Urothelium cell line (cell line): ENCODE measurements at regions not wholly inside any gene's neighbourhood (a gene's known extent, or its start where the extent isn't known, plus 50 kb on each side); places are given as distances from the start of the nearest gene placed in this dataset.
"Not testable (repeated sequence)": the region's sequence is repeated elsewhere in the genome, so short reads cannot be mapped to it uniquely, and the experiment has no call there.

Experiments used
- DNase-seq: peaks from one replicate; pipeline ENCODE4 v3.0.0; 2011; ENCODE audit warnings: low spot score, mixed read lengths
- FAIRE-seq: peaks from 2 replicates; lab custom pipeline; 2011; peaks lifted over from hg19 to GRCh38; lab: Jason Lieb, UNC

DNA sequence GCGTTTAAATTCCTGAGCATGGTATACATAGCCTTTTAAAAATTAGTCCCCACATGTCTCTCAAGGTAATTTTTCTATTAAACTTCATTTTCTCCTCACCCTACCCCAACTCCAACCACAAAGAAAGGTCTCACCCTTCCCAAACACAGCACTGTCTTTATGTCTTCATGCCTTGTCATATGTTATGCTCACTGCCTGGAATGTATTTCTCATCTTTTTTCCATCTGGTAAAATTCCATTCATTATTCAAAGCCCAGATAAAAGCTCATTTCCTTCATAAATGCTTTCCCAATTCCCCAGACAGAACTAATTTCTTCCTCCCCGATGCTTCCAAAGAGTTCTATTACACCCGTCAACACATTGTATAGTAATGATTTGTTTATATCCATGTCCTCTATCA, 302.0 kb downstream of the ALDH8A1 start:
- FAIRE-seq (no peak), DNase-seq (no peak)

DNA sequence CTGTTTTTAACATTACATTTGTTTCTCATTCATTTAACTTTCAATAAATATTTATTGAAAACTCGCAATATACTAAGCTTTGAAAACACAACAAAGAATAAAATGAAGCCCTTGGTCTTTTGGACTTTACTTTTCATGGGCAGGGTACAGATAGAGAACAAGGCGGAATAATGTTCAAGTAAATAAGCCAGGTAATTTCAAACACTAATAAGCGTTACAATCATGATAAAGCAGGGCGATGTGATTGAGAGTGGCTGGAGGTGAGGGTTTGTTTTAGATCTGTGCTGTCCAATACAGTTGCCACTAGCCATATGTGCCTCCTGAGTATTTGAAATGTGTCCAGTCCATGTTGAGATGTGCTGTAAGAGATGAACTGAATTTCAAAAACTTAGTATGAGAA, 307.1 kb downstream of the ALDH8A1 start:
- no peak for DNase-seq
- FAIRE-seq, result no peak

DNA sequence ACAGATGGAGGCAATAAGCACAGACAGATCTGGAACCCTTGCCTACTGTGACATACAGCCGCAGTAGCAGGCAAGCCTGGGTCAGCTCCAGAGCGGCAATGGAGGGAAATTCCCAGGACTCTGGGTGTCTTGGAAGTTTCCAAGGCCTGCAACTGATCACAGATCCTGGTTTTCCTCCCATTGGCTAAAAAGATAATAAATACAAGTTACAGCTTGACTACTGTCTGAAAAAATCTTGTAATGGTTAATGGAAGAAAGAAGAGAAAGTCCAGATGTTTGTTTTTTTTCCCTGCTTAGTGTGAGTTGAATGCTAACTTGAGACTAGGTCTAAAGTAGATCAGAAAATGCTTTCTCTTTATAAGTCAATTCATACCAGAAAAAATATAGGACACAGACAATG, 307.6 kb downstream of the ALDH8A1 start:
- no peak for FAIRE-seq
- DNase-seq, result no peak

DNA sequence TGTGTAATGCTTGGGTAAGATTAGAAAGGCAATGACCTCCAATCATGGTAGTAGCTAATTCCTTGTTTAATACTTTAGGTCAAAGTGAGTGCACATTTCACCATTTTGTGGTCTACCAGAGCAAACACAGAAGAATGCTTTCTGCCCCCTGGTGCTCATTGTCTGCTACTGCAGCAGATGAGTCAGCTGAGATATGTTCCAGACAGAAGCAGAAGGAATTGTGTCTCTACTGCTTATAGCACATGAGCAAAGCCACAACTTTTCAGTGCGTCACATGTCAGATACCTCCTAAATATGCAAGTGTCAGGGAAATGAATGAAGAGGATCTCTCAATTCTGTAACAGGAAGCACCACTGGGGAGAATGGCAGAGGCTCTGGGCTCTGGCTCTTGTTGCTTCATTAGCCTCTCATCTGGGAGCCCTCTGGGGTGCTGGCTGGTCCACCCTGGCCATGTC, 308.9 kb downstream of the ALDH8A1 start:
- peak; percentile 71 for DNase-seq
- peak; percentile 89 for FAIRE-seq

DNA sequence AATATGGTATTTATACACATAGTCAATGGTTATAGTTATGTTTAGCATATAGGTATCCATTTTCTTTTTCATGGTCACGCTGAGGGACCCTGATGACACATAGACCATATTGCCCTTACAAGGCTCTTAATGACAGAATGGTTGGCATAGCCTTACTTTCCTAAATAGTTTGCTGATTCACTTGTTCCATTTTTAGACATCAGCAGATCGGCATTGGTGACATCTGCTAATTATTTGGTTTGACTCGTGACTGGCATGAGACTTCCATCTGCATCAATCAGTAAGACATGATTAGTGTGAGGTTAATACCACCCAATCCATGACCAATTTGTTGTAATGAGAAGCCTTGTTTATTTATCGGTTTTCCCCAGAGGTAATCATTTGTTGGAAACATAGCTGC, 309.7 kb downstream of the ALDH8A1 start:
- FAIRE-seq (no peak), DNase-seq (no peak)

DNA sequence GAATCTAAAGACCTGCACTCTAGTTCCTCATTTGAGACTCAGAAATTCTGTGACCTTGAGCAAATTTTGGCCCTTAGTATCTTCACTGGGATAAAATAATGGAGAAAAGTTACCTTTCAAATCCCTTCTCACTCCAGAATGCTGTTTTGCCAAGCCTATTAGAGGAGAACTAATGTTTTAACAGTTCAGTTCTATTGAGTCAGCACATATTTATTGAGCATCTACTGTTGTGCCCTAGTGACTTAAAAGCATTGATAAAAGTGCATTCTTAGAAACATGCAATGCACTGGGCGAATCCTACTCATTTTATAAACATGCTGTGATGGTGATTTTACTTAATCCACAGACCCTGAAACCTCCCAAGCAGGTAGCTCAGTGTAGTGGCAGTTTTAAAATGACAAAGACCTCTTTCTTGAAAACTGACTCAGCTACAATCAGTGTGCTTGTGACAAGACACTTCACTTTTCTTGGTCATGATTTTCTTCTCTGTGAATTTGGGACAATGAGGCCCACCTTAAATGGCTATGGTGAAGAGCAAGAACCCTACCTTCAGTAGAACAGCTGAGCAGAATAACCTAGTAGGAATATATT, 312.0 kb downstream of the ALDH8A1 start:
- DNase-seq, result no peak
- no peak for FAIRE-seq

DNA sequence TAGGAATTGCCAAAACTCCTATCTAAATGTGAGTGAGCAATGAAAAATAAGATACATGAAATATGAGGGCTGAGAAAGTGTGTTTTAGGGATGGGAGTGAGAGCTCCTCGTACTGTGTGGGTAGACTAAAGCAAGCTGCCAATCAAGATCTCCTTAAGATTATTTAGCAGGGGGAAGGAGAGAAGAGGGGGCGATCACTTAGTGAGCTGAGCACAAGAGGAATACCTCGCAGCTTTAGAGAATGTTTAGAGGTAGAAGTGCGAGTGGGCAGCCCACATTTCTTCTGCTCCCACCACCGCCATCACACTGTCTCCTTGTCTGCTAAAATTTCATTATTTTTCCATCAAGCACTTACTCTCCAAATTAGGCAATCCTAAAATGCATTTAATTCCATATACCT, 312.6 kb downstream of the ALDH8A1 start:
- DNase-seq (no peak), FAIRE-seq (no peak)

DNA sequence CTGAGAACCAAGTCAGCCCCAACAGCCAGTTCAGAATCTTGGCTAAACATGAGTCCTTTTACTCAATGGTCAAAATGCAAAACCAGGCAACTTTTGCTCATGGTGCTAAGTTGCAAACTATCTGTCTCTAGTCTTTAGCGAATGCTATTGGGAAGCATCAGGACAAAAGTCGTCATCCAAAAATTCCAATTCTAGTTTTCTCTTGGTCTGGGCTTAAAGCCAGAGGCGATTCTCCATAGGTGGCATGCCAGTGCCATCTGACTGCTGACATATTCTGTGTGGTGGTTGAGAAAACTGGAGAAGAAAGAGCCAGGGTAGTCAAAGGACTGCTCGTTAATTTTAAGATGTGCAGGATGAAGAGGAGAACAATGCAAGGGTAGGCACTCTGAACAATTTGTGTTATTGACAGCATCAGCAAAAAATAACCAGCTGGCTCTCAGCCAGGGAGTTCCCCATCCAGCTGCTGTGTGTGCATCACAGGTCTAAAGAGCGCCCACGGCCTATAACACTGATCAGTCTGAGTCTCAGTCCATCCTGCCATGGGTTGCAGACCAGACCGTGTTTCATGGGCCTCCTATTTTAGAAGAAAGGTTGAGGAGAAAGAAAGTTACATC, 313.6 kb downstream of the ALDH8A1 start:
- no peak for DNase-seq
- FAIRE-seq, result no peak

DNA sequence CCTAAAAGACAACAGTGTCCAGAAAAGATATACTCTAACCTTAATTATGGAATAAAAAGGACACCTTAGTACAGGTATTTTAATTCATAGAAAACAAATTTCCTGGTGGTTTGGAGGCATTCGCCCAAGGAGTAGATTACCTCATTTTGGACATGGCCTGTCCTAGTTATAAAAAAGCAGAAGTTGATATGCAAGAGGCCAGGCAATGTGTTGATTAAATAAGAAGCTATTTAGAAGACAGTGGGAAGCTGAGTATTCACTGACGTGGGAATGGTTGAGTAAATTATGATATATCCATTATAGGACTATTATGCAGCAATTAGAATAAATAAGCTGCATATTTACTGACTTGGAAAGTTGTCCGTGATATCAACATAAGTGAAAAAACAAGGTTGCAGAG, 314.9 kb downstream of the ALDH8A1 start:
- FAIRE-seq, result no peak
- DNase-seq, result no peak

DNA sequence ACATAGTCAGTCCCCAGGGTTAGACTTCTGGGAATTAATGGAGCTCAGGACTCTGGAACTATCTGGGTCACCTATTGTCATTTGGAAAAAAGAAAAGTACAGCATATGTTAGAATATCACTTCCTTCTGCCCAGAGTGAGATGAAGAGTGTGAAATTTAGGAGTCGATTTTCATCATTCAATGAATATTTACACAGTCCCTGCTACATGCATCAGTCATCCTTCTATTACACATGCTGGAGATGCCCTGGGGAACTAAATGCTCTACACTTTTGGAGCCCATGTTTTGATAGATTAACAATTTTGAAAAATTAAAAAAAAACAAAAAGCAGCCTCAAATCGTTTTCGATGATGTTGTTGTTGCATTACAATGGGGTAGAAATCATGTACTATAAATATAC, 315.4 kb downstream of the ALDH8A1 start:
- DNase-seq (no peak), FAIRE-seq (no peak)

DNA sequence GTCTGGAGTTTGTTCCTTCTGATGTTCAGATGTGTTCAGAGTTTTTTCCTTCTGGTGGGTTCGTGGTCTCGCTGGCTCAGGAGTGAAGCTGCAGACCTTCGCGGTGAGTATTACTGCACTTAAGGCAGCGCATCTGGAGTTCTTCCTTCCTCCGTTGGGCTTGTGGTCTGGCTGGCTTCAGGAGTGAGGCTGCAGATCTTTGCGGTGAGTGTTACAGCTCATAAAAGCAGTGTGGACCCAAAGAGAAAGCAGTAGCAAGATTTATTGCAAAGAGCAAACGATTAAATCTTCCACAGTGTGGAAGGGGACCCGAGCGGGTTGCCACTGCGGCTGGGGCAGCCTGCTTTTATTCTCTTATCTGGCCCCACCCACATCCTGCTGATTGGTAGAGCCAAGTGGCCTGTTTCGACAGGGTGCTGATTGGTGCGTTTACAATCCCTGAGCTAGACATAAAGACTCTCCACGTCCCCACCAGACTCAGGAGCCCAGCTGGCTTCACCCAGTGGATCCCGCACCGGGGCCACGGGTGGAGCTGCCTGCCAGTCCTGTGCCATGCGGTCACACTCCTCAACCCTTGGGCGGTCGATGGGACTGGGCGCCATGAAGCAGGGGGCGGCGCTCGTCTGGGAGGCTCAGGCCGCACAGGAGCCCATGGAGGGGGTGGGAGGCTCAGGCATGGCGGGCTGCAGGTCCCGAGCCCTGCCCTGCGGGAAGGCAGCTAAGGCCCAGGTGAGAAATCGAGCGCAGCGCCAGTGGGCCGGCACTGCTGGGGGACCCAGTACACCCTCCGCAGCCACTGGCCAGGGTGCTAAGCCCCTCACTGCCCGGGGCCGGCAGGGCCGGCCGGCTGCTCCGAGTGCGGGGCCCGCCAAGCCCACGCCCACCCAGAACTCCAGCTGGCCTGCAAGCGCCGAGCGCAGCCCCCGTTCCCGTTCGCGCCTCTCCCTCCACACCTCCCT, 315.3 kb upstream of the SGK1 start:
- not testable (repeated sequence) for FAIRE-seq, DNase-seq

DNA sequence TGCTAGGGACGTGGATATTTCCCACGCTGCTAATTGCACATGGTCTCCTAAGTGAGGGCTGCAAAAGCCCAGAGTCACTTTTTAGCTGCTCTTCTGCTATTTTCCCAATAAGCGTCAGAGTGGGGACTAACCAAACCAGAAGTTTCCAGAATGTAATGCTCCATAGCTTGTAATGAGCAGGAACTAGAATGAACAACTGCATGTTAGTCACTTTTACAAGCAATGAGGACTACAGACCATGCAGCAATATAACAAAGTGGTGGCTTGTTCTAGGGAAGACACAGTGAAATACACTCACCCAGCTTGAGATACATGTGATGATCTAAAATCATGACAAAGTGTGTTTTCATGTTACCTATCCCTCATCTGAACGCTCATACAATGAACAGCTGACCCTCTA, 314.1 kb upstream of the SGK1 start:
- FAIRE-seq, result no peak
- DNase-seq, result no peak

DNA sequence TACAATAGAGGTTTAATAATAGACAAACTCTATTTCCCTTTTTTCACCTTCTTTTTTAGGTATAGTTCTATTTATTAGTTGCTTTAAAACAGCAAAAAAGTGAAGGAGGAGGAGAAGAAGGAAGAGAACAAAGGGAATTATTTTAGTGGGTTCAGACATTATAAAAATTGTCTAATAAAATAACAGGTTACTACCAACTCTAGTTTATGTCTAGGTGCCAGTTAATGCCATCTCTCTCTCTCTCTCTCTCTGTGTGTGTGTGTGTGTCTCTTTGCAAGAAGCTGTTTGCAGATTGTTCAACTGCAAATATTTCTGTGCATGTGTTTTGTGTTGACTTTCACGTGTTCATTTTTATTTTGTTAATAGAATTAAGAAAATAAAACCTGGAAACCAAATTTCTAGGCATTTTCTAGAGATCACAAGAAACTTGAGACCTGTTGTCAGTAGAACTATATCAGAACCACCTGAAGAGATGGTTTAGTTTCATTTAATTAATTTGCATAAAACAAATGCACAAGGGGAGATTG, 313.5 kb upstream of the SGK1 start:
- FAIRE-seq, result no peak
- DNase-seq, result no peak

DNA sequence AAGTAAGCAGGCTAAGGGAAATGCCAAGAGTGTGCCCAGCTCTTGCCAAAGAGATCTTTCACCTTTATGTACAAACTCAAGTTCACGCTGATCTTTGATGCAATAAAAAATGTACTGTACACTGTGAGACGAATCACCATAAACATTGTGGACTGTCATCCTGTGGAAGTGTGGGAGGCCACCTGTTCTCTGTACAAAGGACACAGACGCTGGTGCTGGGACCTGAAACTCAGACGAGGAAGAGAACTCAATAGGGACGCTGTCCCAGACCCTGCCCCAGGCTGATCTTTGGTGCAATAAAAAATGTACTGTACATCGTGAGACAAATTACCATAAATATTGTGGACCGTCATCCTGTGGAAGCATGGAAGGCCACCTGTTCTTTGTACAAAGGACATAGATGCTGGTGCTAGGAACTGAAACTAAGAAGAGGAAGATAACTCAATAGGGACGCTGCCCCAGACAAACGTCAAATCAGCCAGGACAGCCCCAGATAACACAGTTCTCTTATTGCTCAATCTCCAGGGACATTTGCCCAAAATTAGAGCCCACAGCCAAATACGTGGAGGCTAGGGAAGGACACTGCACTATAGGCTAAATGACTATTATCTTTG, 312.7 kb upstream of the SGK1 start:
- DNase-seq (no peak), FAIRE-seq (peak; percentile 59)

DNA sequence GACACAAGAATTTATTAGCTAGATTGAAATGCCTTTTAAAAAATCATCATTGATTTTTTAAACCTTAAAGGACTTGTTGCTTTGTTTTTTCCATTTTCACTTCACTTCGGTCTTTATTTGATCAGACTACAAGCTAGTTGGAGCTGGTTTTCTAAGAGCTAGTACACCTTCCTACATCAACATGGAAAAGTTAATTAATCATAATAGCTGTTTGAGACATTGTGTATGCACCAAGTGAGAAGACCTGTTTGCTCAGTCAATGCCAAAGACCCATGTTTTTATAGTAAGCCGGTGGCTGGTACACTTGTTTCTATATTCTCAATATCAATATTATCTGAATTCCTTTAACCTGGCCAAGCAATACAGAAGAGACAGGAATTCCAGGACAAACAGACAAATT, 310.2 kb upstream of the SGK1 start:
- DNase-seq (no peak), FAIRE-seq (no peak)

DNA sequence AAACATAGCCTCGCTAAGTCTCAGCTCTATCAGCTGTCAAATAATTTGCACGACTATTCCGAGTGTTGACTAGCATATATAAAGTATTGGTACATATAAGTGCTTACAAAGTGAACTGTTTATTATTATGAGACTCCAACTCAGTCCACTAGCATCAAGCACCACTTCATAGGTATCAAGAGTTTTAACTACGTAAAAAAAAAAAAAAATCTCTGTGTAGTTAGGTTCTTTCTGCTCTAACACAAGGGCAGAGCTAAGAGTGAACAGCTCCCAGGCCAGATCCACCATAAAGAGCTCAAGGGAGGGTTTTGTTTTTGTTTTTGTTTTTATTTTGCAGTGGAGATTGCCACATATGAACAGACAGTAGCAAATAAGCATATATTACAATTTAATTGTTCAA, 309.8 kb upstream of the SGK1 start:
- FAIRE-seq (no peak), DNase-seq (no peak)

DNA sequence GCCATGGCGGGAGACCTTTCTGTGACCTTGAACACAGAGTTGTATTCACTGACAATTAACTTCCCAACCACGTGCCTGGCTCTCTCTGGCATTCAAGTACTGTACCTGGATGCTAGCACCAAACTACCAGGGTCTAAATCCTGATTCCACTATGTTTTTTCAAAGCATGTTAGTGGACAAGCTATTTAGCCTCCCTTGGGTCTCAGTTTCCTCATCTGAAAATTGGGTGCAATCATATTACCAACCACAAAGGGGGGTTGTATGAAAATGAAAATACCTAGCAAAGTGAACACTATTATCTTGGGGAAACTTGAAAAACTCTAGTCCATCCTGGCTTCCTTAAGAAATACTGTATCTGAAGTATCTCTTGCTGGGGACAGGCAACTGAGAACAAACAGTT, 308.7 kb upstream of the SGK1 start:
- DNase-seq (no peak), FAIRE-seq (no peak)

DNA sequence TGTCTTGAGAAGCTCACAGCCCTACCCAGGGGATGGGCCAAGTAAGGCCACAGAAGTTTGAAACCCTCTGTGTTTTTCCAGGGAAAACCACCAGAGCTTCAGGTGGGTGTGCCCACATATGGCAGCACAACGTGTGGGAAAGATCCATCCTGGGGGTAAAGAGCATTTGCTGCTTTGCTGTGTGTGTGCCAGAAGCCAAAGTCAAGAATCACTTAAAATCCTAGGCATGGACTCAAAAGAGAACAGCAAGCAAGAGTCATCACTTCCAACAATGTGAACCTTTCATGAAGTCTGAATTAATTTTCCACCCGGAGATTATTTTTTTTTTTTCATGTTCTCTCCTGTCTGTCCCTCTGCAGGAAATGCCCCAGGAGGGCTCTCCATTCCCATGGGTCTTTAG, 308.2 kb upstream of the SGK1 start:
- FAIRE-seq (no peak), DNase-seq (no peak)

DNA sequence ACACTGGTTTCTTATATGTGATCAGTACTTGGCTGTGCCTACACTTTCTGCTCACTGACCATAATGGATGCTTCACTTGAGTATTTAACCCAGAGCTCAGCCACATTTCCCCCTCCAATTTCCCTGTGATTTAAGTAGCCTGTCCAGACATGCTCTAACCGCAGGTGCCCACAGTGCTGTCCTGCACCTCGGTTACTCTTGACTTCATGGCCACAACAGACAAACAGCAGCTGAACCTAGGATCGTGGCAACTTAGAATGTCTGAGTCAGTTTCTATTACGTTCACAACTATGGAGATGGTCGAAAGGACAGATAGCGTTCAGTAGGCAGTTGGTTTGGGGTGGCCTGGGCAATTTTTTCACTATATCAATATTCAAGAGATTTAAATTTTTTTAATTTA, 306.9 kb upstream of the SGK1 start:
- FAIRE-seq, result no peak
- no peak for DNase-seq

DNA sequence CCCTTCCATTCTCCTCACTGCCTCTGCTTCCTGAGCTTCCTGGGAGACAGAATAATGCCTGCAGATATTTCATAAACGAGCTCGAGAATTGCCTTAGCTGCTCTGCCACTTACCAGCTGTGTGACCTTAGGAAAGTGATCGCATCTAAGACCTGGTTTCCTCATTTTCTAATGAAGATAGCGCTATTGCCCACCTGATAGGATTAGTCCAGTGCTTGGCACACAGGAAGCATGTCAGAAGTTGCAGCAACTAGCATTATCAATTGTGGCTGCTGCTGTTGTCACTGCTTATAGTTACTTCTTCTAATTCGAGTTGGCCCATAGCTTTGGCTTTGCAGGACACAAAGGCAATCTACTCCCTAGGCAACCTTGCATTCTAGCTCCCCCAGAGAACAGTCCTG, 305.5 kb upstream of the SGK1 start:
- FAIRE-seq (no peak), DNase-seq (no peak)
